Pulmonary artery endothelial cell (primary cell): ENCODE measurements at regions not wholly inside any gene's neighbourhood (a gene's known extent, or its start where the extent isn't known, plus 50 kb on each side); places are given as distances from the start of the nearest gene placed in this dataset.
"Not testable (repeated sequence)": the region's sequence is repeated elsewhere in the genome, so short reads cannot be mapped to it uniquely, and the experiment has no call there.

Source experiments
- DNase-seq: peaks from one replicate; pipeline ENCODE4 v3.0.0-alpha.2; 2011; ENCODE audit warnings: low read depth, low spot score

GRCh38 chr6:16040628-16040974 is 88.3 kb upstream of the MYLIP start:
- DNase-seq, result no peak

DNA sequence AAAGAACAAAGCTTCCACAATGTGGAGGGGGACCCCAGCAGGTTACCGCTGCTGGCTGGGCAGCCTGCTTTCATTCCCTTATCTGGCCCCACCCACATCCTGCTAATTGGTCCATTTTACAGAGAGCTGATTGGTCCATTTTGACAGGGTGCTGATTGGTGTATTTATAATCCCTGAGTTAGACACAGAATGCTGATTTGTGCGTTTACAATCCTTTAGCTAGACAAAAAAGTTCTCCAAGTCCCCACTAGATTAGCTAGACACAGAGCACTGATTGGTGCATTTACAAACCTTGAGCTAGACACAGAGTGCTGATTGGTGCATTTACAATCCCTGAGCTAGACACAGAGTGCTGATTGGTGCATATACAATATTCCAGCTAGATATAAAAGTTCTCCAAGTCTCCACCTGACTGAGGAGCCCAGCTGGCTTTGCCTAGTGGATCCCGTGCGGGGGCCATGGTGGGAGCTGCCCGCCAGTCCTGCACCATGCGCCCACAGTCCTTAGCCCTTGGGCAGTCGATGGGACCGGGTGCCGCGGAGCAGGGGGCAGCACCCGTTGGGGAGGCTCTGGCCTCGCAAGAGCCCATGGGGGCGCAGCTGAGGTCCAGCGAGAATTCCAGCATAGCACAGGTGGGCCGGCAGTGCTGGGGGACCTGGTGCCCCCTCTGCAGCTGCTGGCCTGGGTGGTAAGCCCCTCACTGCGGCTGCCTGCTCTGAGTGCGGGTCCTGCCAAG is 88.8 kb upstream of the MYLIP start:
- DNase-seq, result not testable (repeated sequence)

DNA sequence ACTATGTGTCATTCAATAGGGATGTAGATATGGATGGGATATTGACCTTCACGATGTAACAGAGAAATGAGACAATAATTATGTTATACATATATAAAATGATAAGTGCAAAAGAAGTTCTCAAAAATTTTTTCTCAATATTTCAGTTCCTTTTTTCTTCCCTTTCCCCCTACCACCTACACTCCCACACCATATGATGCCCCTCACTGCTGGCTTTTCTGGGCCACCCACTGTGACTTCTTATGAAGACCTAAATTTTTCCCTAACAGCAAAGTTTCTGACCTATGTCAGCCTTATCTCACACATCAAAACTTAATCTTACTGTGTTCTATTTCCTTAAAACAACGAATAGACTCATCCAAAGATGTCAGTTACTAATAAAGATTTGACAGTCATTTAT is 89.9 kb upstream of the MYLIP start:
- no peak for DNase-seq

- no peak for DNase-seq
Observed at GRCh38 chr6:16035488-16036080, 93.3 kb upstream of the MYLIP start.

GRCh38 chr6:16033214-16033613 is 95.7 kb upstream of the MYLIP start:
- DNase-seq, result no peak

GRCh38 chr6:16031278-16031981 is 97.5 kb upstream of the MYLIP start:
- no peak for DNase-seq

DNA sequence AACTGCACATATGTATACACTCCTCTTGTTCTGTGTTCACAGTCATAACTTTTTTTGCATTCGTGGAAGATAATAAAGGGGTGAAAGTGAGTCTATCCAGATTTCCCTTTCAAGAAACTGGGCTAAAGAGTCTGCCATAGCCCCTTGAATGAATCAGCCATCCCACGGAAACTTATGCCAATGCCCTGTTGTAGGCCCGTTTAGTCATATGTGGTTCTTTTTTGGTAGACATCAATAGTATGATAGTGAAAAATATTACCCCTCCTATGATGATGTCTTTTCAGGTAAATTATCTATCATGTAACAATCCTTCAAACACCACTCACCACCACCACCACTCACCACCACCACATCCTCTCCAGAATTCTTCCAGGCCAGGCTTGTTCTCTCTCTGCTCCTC is 99.9 kb upstream of the MYLIP start:
- no peak for DNase-seq

- DNase-seq, result no peak
Observed at GRCh38 chr6:16020259-16020658, 108.6 kb upstream of the MYLIP start.

DNA sequence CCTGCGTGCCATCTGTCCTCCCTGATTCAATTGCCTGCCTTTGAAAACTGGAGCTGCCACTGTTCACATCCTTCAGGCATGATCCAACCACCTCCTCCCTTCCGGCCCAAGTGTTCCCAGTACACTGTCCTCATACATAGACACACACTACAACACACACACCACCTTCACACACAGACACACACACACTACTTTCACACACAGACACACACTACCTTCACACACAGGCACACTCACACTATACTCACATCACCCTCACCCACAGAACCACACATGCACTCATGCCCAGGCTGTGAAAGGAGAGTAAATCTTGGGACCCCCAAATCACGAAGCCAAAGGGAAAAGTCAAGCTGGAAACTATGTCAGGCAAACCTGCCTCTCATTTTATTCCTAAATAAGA is 109.4 kb upstream of the MYLIP start:
- DNase-seq, result no peak

DNA sequence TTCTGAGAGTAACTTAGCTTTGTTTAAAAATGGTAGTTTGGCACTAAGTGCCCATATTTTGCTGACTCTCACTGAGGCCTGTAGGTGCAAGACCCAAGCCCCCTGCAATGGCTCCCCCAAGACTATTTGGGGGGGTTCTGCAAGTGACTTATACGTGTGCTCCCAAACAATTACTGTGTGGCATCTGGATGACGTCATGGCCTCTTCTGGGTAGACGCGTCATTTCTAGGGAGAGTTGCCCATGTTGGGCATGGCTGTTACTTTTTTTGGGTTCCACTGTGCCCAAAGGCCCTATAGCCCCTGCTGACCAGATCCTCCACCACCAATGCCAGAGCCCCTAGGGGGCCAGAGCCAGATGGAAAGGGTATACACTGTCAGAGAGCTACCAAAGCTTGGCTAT is 110.3 kb upstream of the MYLIP start:
- no peak for DNase-seq

- DNase-seq, result not testable (repeated sequence)
Observed at GRCh38 chr6:16014325-16014724, 114.6 kb upstream of the MYLIP start.

- no peak for DNase-seq
Observed at GRCh38 chr6:16007146-16007545, 121.7 kb upstream of the MYLIP start.

- DNase-seq, result no peak
Observed at GRCh38 chr6:16006681-16007080, 122.2 kb upstream of the MYLIP start.

GRCh38 chr6:16004934-16005679 is 123.8 kb upstream of the MYLIP start:
- no peak for DNase-seq

DNA sequence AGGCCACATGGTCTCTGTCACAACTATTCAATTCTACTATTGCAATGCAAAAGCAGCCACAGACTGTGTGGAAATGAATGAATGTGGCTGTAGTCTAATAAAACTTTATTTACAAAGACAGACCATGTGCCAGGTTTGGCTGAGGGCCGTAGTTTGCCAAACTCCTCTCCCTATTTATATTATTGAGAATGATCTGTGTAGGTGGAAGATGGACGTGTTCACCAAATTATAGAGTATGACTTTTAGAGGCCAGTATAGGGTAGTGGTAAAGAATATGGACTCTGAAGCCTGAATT is 125.7 kb upstream of the MYLIP start:
- no peak for DNase-seq

DNA sequence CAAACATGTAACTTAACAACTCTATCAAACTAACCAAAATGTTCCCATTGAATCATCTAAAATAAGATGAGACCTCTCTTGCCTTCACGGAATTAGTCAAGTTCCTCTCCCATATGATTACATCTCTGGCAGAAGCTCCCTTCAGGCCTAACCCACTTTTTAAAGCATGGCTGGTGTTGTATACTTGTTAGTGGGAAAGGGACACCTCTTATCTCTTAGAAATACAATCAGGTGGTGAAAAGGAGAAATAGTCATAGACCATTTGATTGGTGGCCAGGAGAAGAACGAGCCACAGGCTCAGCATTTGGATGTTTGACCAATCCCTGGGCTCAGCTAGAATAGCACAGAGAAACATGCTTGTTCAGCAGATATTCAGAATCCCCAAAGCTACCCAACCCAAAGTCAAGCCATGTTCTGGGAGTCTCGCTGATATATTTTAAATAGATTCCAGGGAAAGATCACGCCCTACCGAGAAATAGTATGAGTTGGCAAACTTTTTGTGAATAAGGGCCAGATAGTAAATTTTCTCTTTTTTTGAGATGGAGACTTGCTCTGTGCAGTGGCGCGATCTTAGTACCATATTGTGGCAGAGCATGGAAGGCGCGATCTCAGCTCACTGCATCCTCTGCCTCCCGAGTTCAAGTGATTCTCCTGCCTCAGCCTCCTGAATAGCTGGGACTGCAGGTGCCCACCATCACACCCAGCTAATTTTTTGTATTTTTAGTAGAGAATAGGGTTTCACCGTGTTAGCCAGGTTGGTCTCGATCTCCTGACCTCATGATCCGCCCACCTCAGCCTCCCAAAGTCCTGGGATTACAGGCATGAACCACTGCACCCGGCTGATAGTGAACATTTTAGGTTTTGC is 126.3 kb upstream of the MYLIP start:
- no peak for DNase-seq

DNA sequence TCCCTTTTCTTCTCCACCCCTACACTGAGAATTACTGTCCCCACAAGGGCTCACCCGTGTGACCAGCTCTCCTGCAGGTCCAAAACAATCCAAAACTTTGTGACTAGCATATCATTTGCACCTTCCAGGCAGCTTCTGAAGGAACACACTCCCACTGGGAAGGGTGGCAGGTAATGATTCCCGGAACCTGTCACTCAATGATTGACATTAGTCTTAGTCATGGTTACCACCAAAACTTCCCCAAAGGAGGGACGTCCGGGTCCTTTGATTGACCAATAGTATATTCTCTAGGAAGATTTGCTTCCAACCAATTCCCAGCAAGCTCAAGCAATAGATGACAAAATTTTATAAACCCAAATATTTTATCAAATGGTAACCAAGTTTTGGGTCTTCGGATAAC is 127.7 kb upstream of the MYLIP start:
- DNase-seq, result no peak

GRCh38 chr6:15999201-15999600 is 129.7 kb upstream of the MYLIP start:
- DNase-seq, result no peak

GRCh38 chr6:15997586-15998388 is 131.1 kb upstream of the MYLIP start:
- peak; percentile 19 for DNase-seq

GRCh38 chr6:15996030-15996429 is 132.9 kb upstream of the MYLIP start:
- DNase-seq, result peak; percentile 20

- no peak for DNase-seq
Observed at GRCh38 chr6:15995493-15995892, 133.4 kb upstream of the MYLIP start.
